ENCODE measurements at regions not wholly inside any gene's neighbourhood (a gene's known extent, or its start where the extent isn't known, plus 50 kb on each side); places are given as distances from the start of the nearest gene placed in this dataset.

- TF ChIP-seq CTCF (conservative IDR thresholded peaks at IDR 0.05 in 1 of 2, IDR thresholded peaks at IDR 0.05 in 1 of 2; ENCODE audit: extremely low read depth in 1 of 2, insufficient read depth in 1 of 2, low read depth in 1 of 2, low read length in 2 of 2) (no peak), EZH2 (IDR thresholded peaks at IDR 0.05; ENCODE audit: borderline replicate concordance, low read length) (no peak)
These were observed 282.2 kb downstream of the CYRIA start for GRCh38 chr2:16383411-16383810.
